Naive thymus-derived CD8-positive, alpha-beta T cell (primary cell): ENCODE measurements at regions not wholly inside any gene's neighbourhood (a gene's known extent, or its start where the extent isn't known, plus 50 kb on each side); places are given as distances from the start of the nearest gene placed in this dataset.
"Not testable (repeated sequence)": the region's sequence is repeated elsewhere in the genome, so short reads cannot be mapped to it uniquely, and the experiment has no call there.

Source experiments
- ATAC-seq, 2 donors: fragments of 150-1000 bp; cut with Tn5 transposase in 1 of 2; sonication (Bioruptor Pico), chemical (Tn5 transposase) in 1 of 2; 1 replicate in 1 of 2; 2 replicates in 1 of 2; pipeline ENCODE4 v1.10.0; 2021; ENCODE audit warnings: mild to moderate bottlenecking in 2 of 2, moderate library complexity in 2 of 2
- POLR2A ChIA-PET: fragments of 350-600 bp; sonication (Branson Sonifier 250); formaldehyde crosslinking; loops from one replicate; lab custom pipeline; 2021; ENCODE audit warnings: antibody characterized with exemption; lab: Charles Lee
- DNase-seq, 10 donors: peaks; one replicate each; pipeline versions ENCODE4 v3.0.0 to v3.0.0-alpha.2; 2020 to 2022
- H3K27ac Mint-ChIP-seq, 10 donors: one replicate each; pipeline ENCODE4 v1.8.0; 2020 to 2022; ENCODE audit warnings: mild to moderate bottlenecking in 10 of 10, mixed read lengths in 10 of 10, moderate library complexity in 4 of 10, inconsistent platforms in 1 of 10
- H3K27me3 Mint-ChIP-seq, 5 donors: one replicate each; pipeline ENCODE4 v1.8.0; 2021 to 2022; ENCODE audit warnings: mixed read lengths in 5 of 5
- H3K36me3 Mint-ChIP-seq, 3 donors: one replicate each; pipeline ENCODE4 v1.8.0; 2020 to 2022; ENCODE audit warnings: mixed read lengths in 3 of 3, mild to moderate bottlenecking in 2 of 3, inconsistent platforms in 1 of 3
- H3K4me1 Mint-ChIP-seq, 4 donors: one replicate each; pipeline ENCODE4 v1.8.0; 2021 to 2022; ENCODE audit warnings: mixed read lengths in 4 of 4
- H3K4me3 Mint-ChIP-seq, 10 donors: one replicate each; pipeline ENCODE4 v1.8.0; 2020 to 2022; ENCODE audit warnings: mild to moderate bottlenecking in 10 of 10, mixed read lengths in 10 of 10, moderate library complexity in 6 of 10, inconsistent platforms in 1 of 10
- H3K9me3 Mint-ChIP-seq, 9 donors: one replicate each; pipeline ENCODE4 v1.8.0; 2020 to 2022; ENCODE audit warnings: mixed read lengths in 9 of 9, mild to moderate bottlenecking in 3 of 9, inconsistent platforms in 1 of 9, moderate library complexity in 1 of 9

GRCh38 chr2:114018464-114018863, 128.6 kb downstream of the ACTR3 start:
- H3K4me3 Mint-ChIP-seq, ATAC-seq, H3K27ac Mint-ChIP-seq, DNase-seq, H3K4me1 Mint-ChIP-seq, POLR2A ChIA-PET: not testable (repeated sequence)
- Mint-ChIP-seq H3K36me3 (peaks cover 0 to 14% (median 9%) of the 10 kb centered on the region in 3 donors), H3K27me3 (peaks cover 4 to 29% (median 13%) of the 10 kb centered on the region in 5 donors), H3K9me3 (peaks cover 0 to 28% (median 8%) of the 10 kb centered on the region in 9 donors)

- Mint-ChIP-seq H3K27me3 (peaks cover 4 to 27% (median 13%) of the 10 kb centered on the region in 5 donors), H3K27ac (no peak overlapping the region), H3K4me3 (no peak overlapping the region), H3K9me3 (peaks cover 0 to 25% (median 8%) of the 10 kb centered on the region in 9 donors), H3K4me1 (no peaks in the 10 kb centered on the region), H3K36me3 (peaks cover 0 to 14% (median 9%) of the 10 kb centered on the region in 3 donors)
- POLR2A ChIA-PET: no interaction called here
- no peak for ATAC-seq
- DNase-seq: no peak
These were observed 130.8 kb downstream of the ACTR3 start for GRCh38 chr2:114020668-114021067.

GRCh38 chr2:114022360-114023085, 132.6 kb downstream of the ACTR3 start:
- H3K27me3 Mint-ChIP-seq: peaks cover 4 to 19% (median 11%) of the 10 kb centered on the region in 5 donors
- no peak for ATAC-seq
- H3K4me1 Mint-ChIP-seq: no peaks in the 10 kb centered on the region
- peaks cover 0 to 14% (median 9%) of the 10 kb centered on the region in 3 donors for H3K36me3 Mint-ChIP-seq
- POLR2A ChIA-PET: no interaction called here
- H3K9me3 Mint-ChIP-seq: peaks cover 0 to 18% (median 8%) of the 10 kb centered on the region in 9 donors
- H3K4me3 Mint-ChIP-seq: no peak overlapping the region
- DNase-seq: no peak
- H3K27ac Mint-ChIP-seq: no peak overlapping the region

- H3K9me3 Mint-ChIP-seq: peaks cover 0 to 15% (median 10%) of the 10 kb centered on the region in 9 donors
- ATAC-seq: no peak
- H3K27me3 Mint-ChIP-seq: peaks cover 8 to 23% (median 10%) of the 10 kb centered on the region in 5 donors
- H3K36me3 Mint-ChIP-seq: peaks cover 0 to 14% (median 14%) of the 10 kb centered on the region in 3 donors
- POLR2A ChIA-PET: no interaction called here
- no peaks in the 10 kb centered on the region for H3K4me1 Mint-ChIP-seq
- no peak overlapping the region for H3K27ac Mint-ChIP-seq
- no peak overlapping the region for H3K4me3 Mint-ChIP-seq
- DNase-seq: no peak
These were observed 134.4 kb downstream of the ACTR3 start for GRCh38 chr2:114024326-114024725.

GRCh38 chr2:114025030-114025429, 135.1 kb downstream of the ACTR3 start:
- peaks cover 8 to 23% (median 10%) of the 10 kb centered on the region in 5 donors for H3K27me3 Mint-ChIP-seq
- ATAC-seq (no peak), DNase-seq (no peak)
- H3K4me3 Mint-ChIP-seq: no peak overlapping the region
- no peaks in the 10 kb centered on the region for H3K4me1 Mint-ChIP-seq
- H3K27ac Mint-ChIP-seq: no peak overlapping the region
- peaks cover 0 to 14% (median 13%) of the 10 kb centered on the region in 3 donors for H3K36me3 Mint-ChIP-seq
- H3K9me3 Mint-ChIP-seq: peaks cover 0 to 15% (median 10%) of the 10 kb centered on the region in 9 donors
- POLR2A ChIA-PET: no interaction called here

GRCh38 chr2:114027437-114027836, 137.5 kb downstream of the ACTR3 start:
- no peaks in the 10 kb centered on the region for H3K4me1 Mint-ChIP-seq
- no peak overlapping the region for H3K4me3 Mint-ChIP-seq
- H3K9me3 Mint-ChIP-seq: peaks cover 0 to 8% (median 5%) of the 10 kb centered on the region in 9 donors
- DNase-seq (no peak), ATAC-seq (no peak)
- POLR2A ChIA-PET: no interaction called here
- peaks cover 0 to 5% (median 3%) of the 10 kb centered on the region in 3 donors for H3K36me3 Mint-ChIP-seq
- H3K27me3 Mint-ChIP-seq: peaks cover 10 to 14% (median 11%) of the 10 kb centered on the region in 5 donors
- no peak overlapping the region for H3K27ac Mint-ChIP-seq

GRCh38 chr2:114031605-114032505, 142.0 kb downstream of the ACTR3 start:
- no peak overlapping the region for H3K27ac Mint-ChIP-seq
- H3K4me3 Mint-ChIP-seq: no peak overlapping the region
- peaks cover 0 to 8% (median 5%) of the 10 kb centered on the region in 9 donors for H3K9me3 Mint-ChIP-seq
- ATAC-seq: no peak
- no peak for DNase-seq
- peaks cover 12 to 23% (median 17%) of the 10 kb centered on the region in 5 donors for H3K27me3 Mint-ChIP-seq
- no peaks in the 10 kb centered on the region for H3K4me1 Mint-ChIP-seq
- POLR2A ChIA-PET: no interaction called here
- H3K36me3 Mint-ChIP-seq: peaks cover 0 to 5% (median 0%) of the 10 kb centered on the region in 3 donors

- peaks cover 0 to 5% (median 0%) of the 10 kb centered on the region in 3 donors for H3K36me3 Mint-ChIP-seq
- H3K9me3 Mint-ChIP-seq: peaks cover 0 to 8% (median 5%) of the 10 kb centered on the region in 9 donors
- DNase-seq (no peak), ATAC-seq (no peak)
- no peak overlapping the region for H3K4me3 Mint-ChIP-seq
- no peak overlapping the region for H3K27ac Mint-ChIP-seq
- H3K4me1 Mint-ChIP-seq: no peaks in the 10 kb centered on the region
- POLR2A ChIA-PET: no interaction called here
- peaks cover 14 to 30% (median 22%) of the 10 kb centered on the region in 5 donors for H3K27me3 Mint-ChIP-seq
These were observed 142.8 kb downstream of the ACTR3 start for GRCh38 chr2:114032705-114033104.

- H3K4me3 Mint-ChIP-seq: no peak overlapping the region
- no peaks in the 10 kb centered on the region for H3K36me3 Mint-ChIP-seq
- ATAC-seq (no peak), DNase-seq (no peak)
- H3K4me1 Mint-ChIP-seq: no peaks in the 10 kb centered on the region
- peaks cover 0 to 2% (median 0%) of the 10 kb centered on the region in 9 donors for H3K9me3 Mint-ChIP-seq
- POLR2A ChIA-PET: no interaction called here
- H3K27ac Mint-ChIP-seq: no peak overlapping the region
- H3K27me3 Mint-ChIP-seq: peaks cover 9 to 42% (median 26%) of the 10 kb centered on the region in 5 donors
These were observed 144.9 kb downstream of the ACTR3 start for GRCh38 chr2:114034742-114035141.

- POLR2A ChIA-PET: no interaction called here
- no peak overlapping the region for H3K27ac Mint-ChIP-seq
- no peak for ATAC-seq
- no peaks in the 10 kb centered on the region for H3K36me3 Mint-ChIP-seq
- no peak for DNase-seq
- peaks cover 0 to 2% (median 0%) of the 10 kb centered on the region in 9 donors for H3K9me3 Mint-ChIP-seq
- peaks cover 5 to 21% (median 18%) of the 10 kb centered on the region in 5 donors for H3K27me3 Mint-ChIP-seq
- no peak overlapping the region for H3K4me3 Mint-ChIP-seq
- H3K4me1 Mint-ChIP-seq: no peaks in the 10 kb centered on the region
These were observed 148.8 kb downstream of the ACTR3 start for GRCh38 chr2:114038710-114039109.

- Mint-ChIP-seq H3K9me3 (peaks cover 0 to 2% (median 0%) of the 10 kb centered on the region in 9 donors), H3K27me3 (peaks cover 5 to 21% (median 19%) of the 10 kb centered on the region in 5 donors), H3K4me3 (no peak overlapping the region), H3K4me1 (no peaks in the 10 kb centered on the region), H3K27ac (no peak overlapping the region), H3K36me3 (no peaks in the 10 kb centered on the region)
- DNase-seq (no peak), ATAC-seq (no peak)
- POLR2A ChIA-PET: no interaction called here
These were observed 149.8 kb downstream of the ACTR3 start for GRCh38 chr2:114039677-114040076.

GRCh38 chr2:114040826-114041225, 150.9 kb downstream of the ACTR3 start:
- H3K36me3 Mint-ChIP-seq: no peaks in the 10 kb centered on the region
- H3K9me3 Mint-ChIP-seq: peaks cover 0 to 2% (median 0%) of the 10 kb centered on the region in 9 donors
- POLR2A ChIA-PET: no interaction called here
- ATAC-seq (no peak), DNase-seq (no peak)
- no peak overlapping the region for H3K4me3 Mint-ChIP-seq
- no peaks in the 10 kb centered on the region for H3K4me1 Mint-ChIP-seq
- no peak overlapping the region for H3K27ac Mint-ChIP-seq
- H3K27me3 Mint-ChIP-seq: peaks cover 5 to 21% (median 19%) of the 10 kb centered on the region in 5 donors

GRCh38 chr2:114044985-114045384, 155.1 kb downstream of the ACTR3 start:
- Mint-ChIP-seq H3K4me3 (no peak overlapping the region), H3K27ac (no peak overlapping the region)
- POLR2A ChIA-PET: no interaction called here

More at GRCh38 chr2:114044985-114045384, 155.1 kb downstream of the ACTR3 start:
- H3K36me3 Mint-ChIP-seq: no peaks in the 10 kb centered on the region
- no peak for ATAC-seq
- H3K4me1 Mint-ChIP-seq: no peaks in the 10 kb centered on the region
- H3K27me3 Mint-ChIP-seq: peaks cover 3 to 20% (median 12%) of the 10 kb centered on the region in 5 donors
- no peaks in the 10 kb centered on the region for H3K9me3 Mint-ChIP-seq
- no peak for DNase-seq
